D721Med (cell line): ENCODE measurements at regions not wholly inside any gene's neighbourhood (a gene's known extent, or its start where the extent isn't known, plus 50 kb on each side); places are given as distances from the start of the nearest gene placed in this dataset.

ENCODE experiments used
- DNase-seq: peaks from one replicate; pipeline ENCODE4 v3.0.0; 2011; ENCODE audit warnings: low spot score; ENCODE audit not compliant: insufficient read length
- FAIRE-seq: peaks from 2 replicates; lab custom pipeline; 2011; peaks lifted over from hg19 to GRCh38; lab: Jason Lieb, UNC
- TF ChIP-seq, protein P1 (sequence below): IDR thresholded peaks from 2 replicates; pipeline ENCODE4 v1.5.1; 2012; ENCODE audit warnings: mild to moderate bottlenecking, control low read depth; ENCODE audit not compliant: insufficient read depth; ENCODE audit errors: missing control alignments

DNA sequence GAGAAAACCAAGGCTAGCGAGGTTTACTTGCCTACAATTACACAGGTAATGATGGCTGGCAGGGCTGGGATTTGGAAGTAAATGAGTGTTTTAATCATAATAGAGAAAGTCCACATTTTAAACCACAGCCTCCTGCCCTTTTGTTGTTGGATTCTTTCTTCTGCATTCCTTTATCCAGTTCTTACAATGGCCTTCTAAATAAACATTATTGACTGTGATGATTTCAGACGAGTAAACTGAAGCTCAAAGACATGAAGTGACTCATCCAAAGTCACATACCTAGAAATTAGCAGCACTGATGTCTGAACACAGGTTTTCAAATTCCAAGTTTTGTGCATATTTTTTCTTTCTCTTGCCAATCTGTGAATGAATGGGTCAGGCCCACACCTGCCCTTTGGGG lies 51.2 kb upstream of the C1QTNF7 start:
- FAIRE-seq (no peak), DNase-seq (no peak)
- TF ChIP-seq, protein P1, sequence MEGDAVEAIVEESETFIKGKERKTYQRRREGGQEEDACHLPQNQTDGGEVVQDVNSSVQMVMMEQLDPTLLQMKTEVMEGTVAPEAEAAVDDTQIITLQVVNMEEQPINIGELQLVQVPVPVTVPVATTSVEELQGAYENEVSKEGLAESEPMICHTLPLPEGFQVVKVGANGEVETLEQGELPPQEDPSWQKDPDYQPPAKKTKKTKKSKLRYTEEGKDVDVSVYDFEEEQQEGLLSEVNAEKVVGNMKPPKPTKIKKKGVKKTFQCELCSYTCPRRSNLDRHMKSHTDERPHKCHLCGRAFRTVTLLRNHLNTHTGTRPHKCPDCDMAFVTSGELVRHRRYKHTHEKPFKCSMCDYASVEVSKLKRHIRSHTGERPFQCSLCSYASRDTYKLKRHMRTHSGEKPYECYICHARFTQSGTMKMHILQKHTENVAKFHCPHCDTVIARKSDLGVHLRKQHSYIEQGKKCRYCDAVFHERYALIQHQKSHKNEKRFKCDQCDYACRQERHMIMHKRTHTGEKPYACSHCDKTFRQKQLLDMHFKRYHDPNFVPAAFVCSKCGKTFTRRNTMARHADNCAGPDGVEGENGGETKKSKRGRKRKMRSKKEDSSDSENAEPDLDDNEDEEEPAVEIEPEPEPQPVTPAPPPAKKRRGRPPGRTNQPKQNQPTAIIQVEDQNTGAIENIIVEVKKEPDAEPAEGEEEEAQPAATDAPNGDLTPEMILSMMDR, result no peak
